ENCODE measurements at regions not wholly inside any gene's neighbourhood (a gene's known extent, or its start where the extent isn't known, plus 50 kb on each side); places are given as distances from the start of the nearest gene placed in this dataset.

DNA sequence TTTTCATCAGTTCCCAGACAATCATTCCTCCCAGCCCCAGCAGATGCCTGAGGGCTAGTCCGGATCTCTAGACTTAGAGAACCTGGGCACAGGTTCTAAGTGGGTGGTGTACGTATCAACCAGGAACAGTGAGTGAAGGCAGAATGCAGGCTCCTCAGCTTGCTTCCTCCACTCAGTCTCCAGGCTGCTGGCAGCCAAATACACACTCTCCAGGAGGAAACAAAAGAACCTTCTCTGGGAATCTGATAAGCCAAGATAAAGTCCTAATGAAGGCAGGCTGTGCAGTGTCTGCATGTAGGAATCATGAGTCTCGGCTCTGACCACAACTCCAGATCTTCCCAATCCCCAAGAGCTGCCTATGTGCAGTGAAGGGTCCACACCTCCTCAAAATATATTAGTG lies 245.7 kb downstream of the SP3 start:
- no peaks in the 10 kb centered on the region for H3K79me2 ChIP-seq (ENCODE audit: insufficient read depth, low read length)
- no peak overlapping the region for H3K27ac Mint-ChIP-seq
- DNase-seq, result no peak
- no peak overlapping the region for H3K14ac ChIP-seq (ENCODE audit: insufficient read depth, low read length)
- no peak overlapping the region for H3K4ac ChIP-seq (ENCODE audit: low read depth, low read length)
- H3K9ac ChIP-seq (ENCODE audit: extremely low read depth, insufficient read length, low read length), result no peak overlapping the region
- no peak overlapping the region for H2BK15ac ChIP-seq (ENCODE audit: low read depth, low read length)
- no peaks in the 10 kb centered on the region for H3K4me1 Mint-ChIP-seq
- no peak overlapping the region for H4K8ac ChIP-seq (replicated peaks; ENCODE audit: insufficient read length, low read depth, low read length)
- H3K79me1 ChIP-seq (ENCODE audit: insufficient read depth, low read depth, low read length, poor library complexity, severe bottlenecking), result no peaks in the 10 kb centered on the region
- no peaks in the 10 kb centered on the region for H4K20me1 ChIP-seq (ENCODE audit: control insufficient read depth, insufficient read depth, insufficient read length)
- H2AK5ac ChIP-seq (ENCODE audit: insufficient read length, low read length), result no peak overlapping the region
- no peak overlapping the region for H3K18ac ChIP-seq (ENCODE audit: insufficient read length, low read depth, low read length)
- no peak overlapping the region for H3T11ph ChIP-seq (ENCODE audit: low read length)
- no peaks in the 10 kb centered on the region for H3K9me3 ChIP-seq (ENCODE audit: control insufficient read depth, low read depth, low read length)
- no peak overlapping the region for H3K4me2 ChIP-seq (ENCODE audit: insufficient read depth, insufficient read length, low read length)
- no peak overlapping the region for H3K27ac ChIP-seq (ENCODE audit: insufficient read length, low read depth, low read length)
- H4K91ac ChIP-seq (ENCODE audit: insufficient read length, low read depth, low read length), result no peak overlapping the region
- no peaks in the 10 kb centered on the region for H3K9me3 Mint-ChIP-seq
- no peaks in the 10 kb centered on the region for H3K27me3 ChIP-seq (ENCODE audit: insufficient read depth, low read length)
- no peak overlapping the region for H3K23ac ChIP-seq (ENCODE audit: insufficient read length, low read depth, low read length)
- no peak overlapping the region for H3K56ac ChIP-seq (ENCODE audit: insufficient read length, low read depth, low read length)
- H2AFZ ChIP-seq (ENCODE audit: low read length), result no peak overlapping the region
- no CpG with 5 or more reads among the region's 3 CpGs for WGBS (ENCODE audit: extremely low coverage, insufficient read length, low lambda C conversion rate)
- no peaks in the 10 kb centered on the region for H3K4me1 ChIP-seq (ENCODE audit: insufficient read depth, low read length)
- H3K36me3 Mint-ChIP-seq (ENCODE audit: insufficient read depth in 1 of 3, low read depth in 3 of 3), result no peaks in the 10 kb centered on the region
- no peak overlapping the region for H4K5ac ChIP-seq (ENCODE audit: insufficient read length, low read depth, low read length)
- H3K23me2 ChIP-seq (ENCODE audit: insufficient read length, low read depth, low read length, poor library complexity, severe bottlenecking), result no peaks in the 10 kb centered on the region
- no peak overlapping the region for H2BK5ac ChIP-seq (ENCODE audit: insufficient read length, low read length)
- no peak overlapping the region for H2BK20ac ChIP-seq (ENCODE audit: low read depth, low read length, poor library complexity, severe bottlenecking)
- TF ChIP-seq, protein P1, sequence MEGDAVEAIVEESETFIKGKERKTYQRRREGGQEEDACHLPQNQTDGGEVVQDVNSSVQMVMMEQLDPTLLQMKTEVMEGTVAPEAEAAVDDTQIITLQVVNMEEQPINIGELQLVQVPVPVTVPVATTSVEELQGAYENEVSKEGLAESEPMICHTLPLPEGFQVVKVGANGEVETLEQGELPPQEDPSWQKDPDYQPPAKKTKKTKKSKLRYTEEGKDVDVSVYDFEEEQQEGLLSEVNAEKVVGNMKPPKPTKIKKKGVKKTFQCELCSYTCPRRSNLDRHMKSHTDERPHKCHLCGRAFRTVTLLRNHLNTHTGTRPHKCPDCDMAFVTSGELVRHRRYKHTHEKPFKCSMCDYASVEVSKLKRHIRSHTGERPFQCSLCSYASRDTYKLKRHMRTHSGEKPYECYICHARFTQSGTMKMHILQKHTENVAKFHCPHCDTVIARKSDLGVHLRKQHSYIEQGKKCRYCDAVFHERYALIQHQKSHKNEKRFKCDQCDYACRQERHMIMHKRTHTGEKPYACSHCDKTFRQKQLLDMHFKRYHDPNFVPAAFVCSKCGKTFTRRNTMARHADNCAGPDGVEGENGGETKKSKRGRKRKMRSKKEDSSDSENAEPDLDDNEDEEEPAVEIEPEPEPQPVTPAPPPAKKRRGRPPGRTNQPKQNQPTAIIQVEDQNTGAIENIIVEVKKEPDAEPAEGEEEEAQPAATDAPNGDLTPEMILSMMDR (conservative IDR thresholded peaks at IDR 0.05), result no peak
- H2BK12ac ChIP-seq (ENCODE audit: insufficient read length, low read depth, low read length), result no peak overlapping the region
- H3K27me3 Mint-ChIP-seq (ENCODE audit: low read depth), result peaks cover 6% of the 10 kb centered on the region
- no peak overlapping the region for H2BK120ac ChIP-seq (ENCODE audit: low read depth, low read length, poor library complexity, severe bottlenecking)
- no peak overlapping the region for H3K4me3 Mint-ChIP-seq
